A549 (cell line): ENCODE measurements at regions not wholly inside any gene's neighbourhood (a gene's known extent, or its start where the extent isn't known, plus 50 kb on each side); places are given as distances from the start of the nearest gene placed in this dataset.

Experiments used
- CBX8 ChIP-seq: fragments of 200-600 bp; sonication (generic); IDR thresholded peaks from 2 replicates; pipeline ENCODE4 v1.6.1; 2016
- CTCF ChIP-seq: fragments of >200 bp; sonication (Bioruptor Twin); formaldehyde crosslinking; IDR thresholded peaks from 3 replicates; pipeline ENCODE4 v1.5.1; 2016
- HOXA7 ChIP-seq: fragments of 250-450 bp; sonication (Bioruptor Pico); IDR thresholded peaks from 2 replicates; pipeline ENCODE4 v1.5.0; 2020; ENCODE audit warnings: mild to moderate bottlenecking, moderate library complexity
- RAD21 ChIP-seq, 2 experiments: fragments of >200 bp in 1 of 2; sonication (Bioruptor Twin) in 1 of 2; formaldehyde crosslinking in 1 of 2; IDR thresholded peaks in 1 of 2; conservative IDR thresholded peaks in 1 of 2; 2 replicates in 1 of 2; 3 replicates in 1 of 2; pipeline ENCODE4 v1.6.1; 2012 to 2018; ENCODE audit warnings: inconsistent platforms in 1 of 2

DNA sequence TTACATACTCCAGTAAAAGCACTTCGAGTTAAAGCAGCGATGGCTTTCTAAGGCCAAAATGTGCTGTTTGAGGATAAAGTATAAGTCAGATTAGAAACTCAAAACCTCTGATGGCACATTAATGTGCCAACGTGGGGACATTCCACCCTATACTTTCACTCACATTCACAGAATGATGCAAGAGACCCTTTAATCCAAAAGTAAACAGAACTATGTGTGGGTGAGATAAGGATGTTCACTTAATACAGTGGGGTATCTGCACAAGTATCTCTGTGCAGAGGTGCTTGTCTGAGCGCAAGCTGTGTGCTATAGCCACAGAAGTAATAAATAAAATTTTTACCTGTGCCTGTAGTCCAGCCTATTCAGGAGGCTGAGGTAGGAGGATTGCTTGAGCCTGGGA is 100.3 kb upstream of the CHL1 start:
- TF ChIP-seq CBX8 (no peak), CTCF (no peak), RAD21 (conservative IDR thresholded peaks at IDR 0.05 in 1 of 2, IDR thresholded peaks at IDR 0.05 in 1 of 2) (no peak), HOXA7 (CRISPR knock-in tag) (no peak)
